ENCODE measurements at regions not wholly inside any gene's neighbourhood (a gene's known extent, or its start where the extent isn't known, plus 50 kb on each side); places are given as distances from the start of the nearest gene placed in this dataset.

DNA sequence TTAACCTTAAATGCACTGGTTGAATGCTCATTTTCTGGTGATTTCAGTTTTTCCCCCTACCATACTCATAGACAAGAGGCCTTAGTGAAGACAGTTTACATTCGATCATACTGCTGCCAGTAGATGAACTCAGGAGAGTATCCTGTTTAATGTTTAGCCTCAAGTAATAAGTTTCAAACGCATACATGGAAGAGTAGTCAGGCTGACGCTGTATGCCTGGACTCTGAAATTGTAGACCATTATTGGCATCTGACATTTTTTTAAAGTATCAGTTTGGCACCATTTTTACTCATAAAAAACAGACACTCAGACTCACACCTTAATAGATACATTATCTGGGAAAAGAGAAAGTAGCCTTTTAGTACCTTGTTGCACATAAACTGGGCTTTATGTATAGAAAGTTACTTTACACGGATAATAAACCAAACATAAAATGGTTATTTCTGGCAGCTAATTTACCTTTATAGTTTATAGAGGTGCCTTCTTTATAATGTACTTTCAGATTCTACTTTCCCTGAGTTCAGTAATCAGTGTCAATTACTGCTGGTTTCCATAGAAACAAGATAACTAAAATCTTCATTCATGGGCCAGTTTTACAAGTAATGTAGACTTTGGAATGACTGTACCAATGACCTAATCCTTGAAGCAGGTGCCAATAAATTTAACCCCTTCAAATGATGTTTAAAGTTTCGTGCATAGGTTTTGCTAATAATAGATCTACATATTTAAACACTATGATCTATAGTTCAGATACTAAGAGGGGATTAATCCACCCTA lies 183.8 kb upstream of the ITGA1 start:
- Histone ChIP-seq H3K27me3 (replicated peaks in 1 of 2; ENCODE audit: control insufficient read depth in 2 of 2, extremely low read depth in 1 of 2, insufficient read depth in 2 of 2, low read length in 1 of 2) (no peaks in the 10 kb centered on the region), H3K9me3 (no peaks in the 10 kb centered on the region), H3K36me3 (ENCODE audit: control insufficient read depth in 2 of 2, extremely low read depth in 1 of 2, insufficient read depth in 1 of 2, low read length in 1 of 2) (no peaks in the 10 kb centered on the region), H3K4me3 (ENCODE audit: control insufficient read depth in 1 of 2, extremely low read depth in 1 of 2, low read length in 1 of 2) (no peak overlapping the region), H3K4me1 (ENCODE audit: control insufficient read depth in 1 of 2, extremely low read depth in 1 of 2, insufficient read depth in 2 of 2, low read length in 2 of 2) (no peaks in the 10 kb centered on the region), H3K27ac (ENCODE audit: low read length) (no peak overlapping the region)
- ATAC-seq (replicated peaks in 1 of 4) (no peak), DNase-seq (no peak)
- POLR2A ChIA-PET = interaction anchor here in 1 of 2 donors (0.6 kb wide), 1 partner anchor 22 kb away, joined by 3 read pairs; no protein-coding TSS in a partner anchor
- no peaks in the 10 kb centered on the region for H3K4me1 Mint-ChIP-seq
- H3K27ac Mint-ChIP-seq = no peak overlapping the region
- CTCF ChIA-PET = interaction anchor here in 1 of 2 donors (0.5 to 0.6 kb wide), 2 partner anchors 20 to 352 kb away, joined by 3 to 4 read pairs; no protein-coding TSS in a partner anchor
- WGBS (ENCODE audit: insufficient coverage) = 86% methylated on average over 2 of the region's 5 CpGs
- H3K36me3 Mint-ChIP-seq = no peaks in the 10 kb centered on the region
- no peak overlapping the region for H3K4me3 Mint-ChIP-seq
- peaks cover 0 to 4% of the 10 kb centered on the region in 2 donors for H3K27me3 Mint-ChIP-seq
- no peaks in the 10 kb centered on the region for H3K9me3 Mint-ChIP-seq

DNA sequence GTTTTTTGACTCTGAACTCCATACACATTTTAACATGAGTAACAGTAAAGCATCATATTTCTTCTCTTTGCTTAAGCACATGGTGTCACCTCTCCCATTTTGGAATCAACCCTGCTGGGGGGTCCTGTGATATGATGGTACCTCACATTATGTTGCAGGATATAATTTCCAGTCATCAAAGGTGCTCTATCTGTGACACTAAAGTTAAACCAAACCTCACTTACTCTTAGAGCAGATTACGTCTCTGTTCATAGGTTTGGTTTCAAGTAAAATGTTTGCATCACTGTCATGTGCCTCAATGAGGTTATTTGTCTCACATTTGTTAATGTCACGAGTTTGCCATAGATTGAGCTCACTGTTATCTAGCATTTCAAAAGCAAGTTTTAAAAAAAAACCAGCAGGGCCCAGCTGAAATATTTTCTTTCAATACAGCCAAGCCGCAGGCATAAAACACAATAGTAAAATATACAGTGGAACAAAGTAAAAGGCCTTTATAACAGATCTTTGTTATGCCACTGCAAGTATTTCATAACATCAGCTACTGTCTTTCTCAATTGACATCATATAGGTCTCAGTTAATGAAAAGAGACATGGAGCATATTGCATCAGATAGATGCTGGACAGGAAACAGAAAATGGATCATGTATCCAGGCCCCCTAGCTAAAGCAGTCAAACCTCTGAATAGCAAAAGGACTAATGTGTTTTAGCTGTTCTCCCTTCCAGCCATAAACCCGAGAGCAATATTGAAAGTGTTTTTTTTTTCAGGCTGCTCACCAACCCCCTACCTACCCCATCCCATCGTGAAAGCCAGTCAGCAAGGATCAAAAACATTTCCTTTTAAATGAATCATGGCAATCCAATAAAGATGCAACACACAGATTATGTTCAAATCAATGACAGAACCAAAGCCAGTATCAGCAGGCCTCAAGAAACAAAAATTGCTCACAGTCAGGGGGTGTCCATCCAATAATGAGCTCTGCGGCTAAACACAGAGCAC lies 182.1 kb upstream of the ITGA1 start:
- Histone ChIP-seq H3K36me3 (ENCODE audit: control insufficient read depth in 2 of 2, extremely low read depth in 1 of 2, insufficient read depth in 1 of 2, low read length in 1 of 2) (no peaks in the 10 kb centered on the region), H3K4me3 (ENCODE audit: control insufficient read depth in 1 of 2, extremely low read depth in 1 of 2, low read length in 1 of 2) (no peak overlapping the region), H3K27ac (ENCODE audit: low read length) (no peak overlapping the region), H3K27me3 (replicated peaks in 1 of 2; ENCODE audit: control insufficient read depth in 2 of 2, extremely low read depth in 1 of 2, insufficient read depth in 2 of 2, low read length in 1 of 2) (no peaks in the 10 kb centered on the region), H3K4me1 (ENCODE audit: control insufficient read depth in 1 of 2, extremely low read depth in 1 of 2, insufficient read depth in 2 of 2, low read length in 2 of 2) (no peaks in the 10 kb centered on the region), H3K9me3 (no peaks in the 10 kb centered on the region)
- WGBS (ENCODE audit: insufficient coverage) = 62% methylated on average over 3 of the region's 6 CpGs
- Mint-ChIP-seq H3K4me3 (no peak overlapping the region), H3K27ac (no peak overlapping the region), H3K9me3 (no peaks in the 10 kb centered on the region), H3K27me3 (peaks cover 0 to 4% of the 10 kb centered on the region in 2 donors), H3K4me1 (no peaks in the 10 kb centered on the region), H3K36me3 (no peaks in the 10 kb centered on the region)
- CTCF ChIA-PET = interaction anchor here (0.6 to 1.0 kb wide), 2 partner anchors 50 to 1288 kb away, joined by 3 read pairs; no protein-coding TSS in a partner anchor
- DNase-seq = no peak
- POLR2A ChIA-PET = no interaction called here
- ATAC-seq (replicated peaks in 1 of 4) = no peak

DNA sequence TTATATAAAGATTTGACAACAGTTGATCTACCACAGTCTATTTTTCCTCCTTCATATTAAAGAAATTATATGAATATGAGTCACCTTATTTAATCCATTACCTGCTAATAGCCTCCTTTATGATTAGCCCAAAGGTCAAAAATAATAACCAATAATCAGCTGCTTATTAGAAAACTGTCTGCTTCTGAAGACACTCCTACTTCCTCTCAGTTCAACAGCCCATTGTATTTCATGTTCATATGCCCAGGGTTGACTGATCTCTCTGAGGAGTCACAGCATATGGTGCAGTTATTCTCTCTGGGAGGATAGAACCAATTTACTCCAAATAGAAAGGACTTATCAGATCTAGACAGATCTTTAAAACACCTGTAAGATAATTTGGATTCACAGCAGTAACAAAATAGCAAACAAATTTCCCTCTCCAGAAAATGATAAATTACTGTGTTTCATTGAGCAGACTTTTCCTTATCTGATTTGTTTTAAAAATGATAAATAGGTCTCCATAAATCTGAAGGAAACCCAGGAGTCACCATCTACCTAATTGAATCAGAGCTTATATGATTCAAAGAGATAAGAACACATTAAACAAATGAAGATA lies 180.4 kb upstream of the ITGA1 start:
- ATAC-seq (replicated peaks in 1 of 4) (no peak), DNase-seq (no peak)
- no peaks in the 10 kb centered on the region for H3K27me3 ChIP-seq (replicated peaks in 1 of 2; ENCODE audit: control insufficient read depth in 2 of 2, extremely low read depth in 1 of 2, insufficient read depth in 2 of 2, low read length in 1 of 2)
- no peak overlapping the region for H3K4me3 ChIP-seq (ENCODE audit: control insufficient read depth in 1 of 2, extremely low read depth in 1 of 2, low read length in 1 of 2)
- ChIA-PET CTCF (no interaction called here), POLR2A (no interaction called here)
- H3K4me3 Mint-ChIP-seq = no peak overlapping the region
- H3K27ac ChIP-seq (ENCODE audit: low read length) = no peak overlapping the region
- no peaks in the 10 kb centered on the region for H3K9me3 ChIP-seq
- H3K36me3 Mint-ChIP-seq = no peaks in the 10 kb centered on the region
- H3K9me3 Mint-ChIP-seq = no peaks in the 10 kb centered on the region
- H3K4me1 ChIP-seq (ENCODE audit: control insufficient read depth in 1 of 2, extremely low read depth in 1 of 2, insufficient read depth in 2 of 2, low read length in 2 of 2) = no peaks in the 10 kb centered on the region
- no peaks in the 10 kb centered on the region for H3K36me3 ChIP-seq (ENCODE audit: control insufficient read depth in 2 of 2, extremely low read depth in 1 of 2, insufficient read depth in 1 of 2, low read length in 1 of 2)
- no peak overlapping the region for H3K27ac Mint-ChIP-seq
- peaks cover 0 to 2% of the 10 kb centered on the region in 2 donors for H3K27me3 Mint-ChIP-seq
- no peaks in the 10 kb centered on the region for H3K4me1 Mint-ChIP-seq

DNA sequence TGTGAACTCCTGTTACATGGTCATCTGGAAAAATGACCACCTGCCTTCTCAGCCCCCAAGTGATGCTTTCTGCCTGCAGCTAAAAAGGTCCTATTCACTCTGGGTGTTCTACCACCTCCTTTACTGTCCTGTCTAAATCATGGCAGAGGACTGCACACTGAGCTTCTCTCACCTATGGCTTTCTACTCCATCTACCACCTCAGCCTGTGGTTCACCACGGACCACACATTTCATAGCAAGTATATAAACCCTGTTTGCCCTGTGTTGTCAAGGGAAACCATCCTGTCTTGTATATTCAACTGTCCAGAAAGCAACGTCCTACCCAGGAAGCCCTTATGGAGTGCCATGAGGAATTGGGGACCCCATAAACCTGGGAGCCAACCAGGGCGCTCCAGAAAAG lies 167.4 kb upstream of the ITGA1 start:
- ChIA-PET POLR2A (no interaction called here), CTCF (no interaction called here)
- Mint-ChIP-seq H3K27me3 (peaks cover 2 to 14% of the 10 kb centered on the region in 2 donors), H3K27ac (no peak overlapping the region), H3K4me1 (no peaks in the 10 kb centered on the region), H3K36me3 (no peaks in the 10 kb centered on the region), H3K9me3 (peaks cover 0 to 9% (median 6%) of the 10 kb centered on the region in 3 donors), H3K4me3 (no peak overlapping the region)
- Histone ChIP-seq H3K4me1 (ENCODE audit: control insufficient read depth in 1 of 2, extremely low read depth in 1 of 2, insufficient read depth in 2 of 2, low read length in 2 of 2) (no peaks in the 10 kb centered on the region), H3K4me3 (ENCODE audit: control insufficient read depth in 1 of 2, extremely low read depth in 1 of 2, low read length in 1 of 2) (no peak overlapping the region), H3K27me3 (replicated peaks in 1 of 2; ENCODE audit: control insufficient read depth in 2 of 2, extremely low read depth in 1 of 2, insufficient read depth in 2 of 2, low read length in 1 of 2) (no peaks in the 10 kb centered on the region), H3K27ac (ENCODE audit: low read length) (no peak overlapping the region), H3K36me3 (ENCODE audit: control insufficient read depth in 2 of 2, extremely low read depth in 1 of 2, insufficient read depth in 1 of 2, low read length in 1 of 2) (no peaks in the 10 kb centered on the region), H3K9me3 (no peaks in the 10 kb centered on the region)
- no peak for ATAC-seq (replicated peaks in 1 of 4)
- WGBS (ENCODE audit: insufficient coverage) = no CpG with 5 or more reads among the region's 3 CpGs
- no peak for DNase-seq

DNA sequence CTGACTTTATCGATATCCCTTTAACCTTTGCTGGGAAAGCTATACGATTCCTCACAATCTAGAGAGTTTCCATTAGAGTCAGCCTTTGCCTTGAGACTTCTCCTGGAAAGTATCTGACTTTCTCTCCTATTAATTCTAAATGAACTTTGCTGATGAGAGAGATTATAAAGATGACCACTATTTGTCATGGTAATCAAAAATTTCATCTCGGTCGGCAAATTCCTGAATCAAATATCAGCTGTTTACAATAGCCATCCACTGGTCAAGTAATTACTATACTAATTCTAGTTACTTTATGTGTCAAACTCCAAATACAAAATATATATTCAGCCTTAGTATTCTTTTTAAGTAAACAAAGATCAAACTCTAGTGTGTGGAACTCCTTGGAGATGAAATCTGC lies 164.4 kb upstream of the ITGA1 start:
- no peaks in the 10 kb centered on the region for H3K4me1 ChIP-seq (ENCODE audit: control insufficient read depth in 1 of 2, extremely low read depth in 1 of 2, insufficient read depth in 2 of 2, low read length in 2 of 2)
- WGBS (ENCODE audit: insufficient coverage) = 0% methylated on average over 1 of the region's 4 CpGs
- no peak for ATAC-seq (replicated peaks in 1 of 4)
- Mint-ChIP-seq H3K4me3 (no peak overlapping the region), H3K4me1 (no peaks in the 10 kb centered on the region), H3K27me3 (peaks cover 8 to 18% of the 10 kb centered on the region in 2 donors), H3K27ac (no peak overlapping the region), H3K36me3 (no peaks in the 10 kb centered on the region), H3K9me3 (peaks cover 0 to 6% (median 5%) of the 10 kb centered on the region in 3 donors)
- H3K27ac ChIP-seq (ENCODE audit: low read length) = no peak overlapping the region
- H3K27me3 ChIP-seq (replicated peaks in 1 of 2; ENCODE audit: control insufficient read depth in 2 of 2, extremely low read depth in 1 of 2, insufficient read depth in 2 of 2, low read length in 1 of 2) = no peaks in the 10 kb centered on the region
- H3K4me3 ChIP-seq (ENCODE audit: control insufficient read depth in 1 of 2, extremely low read depth in 1 of 2, low read length in 1 of 2) = no peak overlapping the region
- no peaks in the 10 kb centered on the region for H3K36me3 ChIP-seq (ENCODE audit: control insufficient read depth in 2 of 2, extremely low read depth in 1 of 2, insufficient read depth in 1 of 2, low read length in 1 of 2)
- no peak for DNase-seq
- POLR2A ChIA-PET = no interaction called here
- no peaks in the 10 kb centered on the region for H3K9me3 ChIP-seq
- CTCF ChIA-PET = no interaction called here

DNA sequence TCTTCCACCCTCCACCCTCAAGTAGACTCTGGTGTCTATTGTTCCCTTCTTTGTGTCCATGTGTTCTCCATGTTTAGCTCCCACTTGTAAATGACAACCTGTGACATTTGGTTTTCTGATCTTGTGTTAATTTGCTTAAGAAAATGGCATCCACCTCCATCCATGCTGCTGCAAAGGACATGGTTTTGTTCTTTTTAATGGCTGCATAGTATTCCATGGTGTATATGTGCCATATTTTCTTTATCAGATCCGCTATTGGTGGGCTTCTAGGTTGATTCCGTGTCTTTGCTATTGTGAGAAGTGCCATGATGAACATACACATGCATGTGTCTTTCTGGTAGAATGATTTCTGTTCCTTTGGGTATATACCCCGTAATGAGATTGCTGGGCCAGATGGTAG lies 163.4 kb upstream of the ITGA1 start:
- H3K27me3 ChIP-seq (replicated peaks in 1 of 2; ENCODE audit: control insufficient read depth in 2 of 2, extremely low read depth in 1 of 2, insufficient read depth in 2 of 2, low read length in 1 of 2) = no peaks in the 10 kb centered on the region
- H3K9me3 Mint-ChIP-seq = peaks cover 0 to 6% (median 5%) of the 10 kb centered on the region in 3 donors
- H3K9me3 ChIP-seq = no peaks in the 10 kb centered on the region
- no peak overlapping the region for H3K27ac Mint-ChIP-seq
- no peak overlapping the region for H3K4me3 Mint-ChIP-seq
- ChIA-PET POLR2A (no interaction called here), CTCF (interaction anchor here in 1 of 2 donors (0.6 kb wide), 1 partner anchor 117 kb away, joined by 3 read pairs; no protein-coding TSS in a partner anchor)
- peaks cover 8 to 18% of the 10 kb centered on the region in 2 donors for H3K27me3 Mint-ChIP-seq
- H3K27ac ChIP-seq (ENCODE audit: low read length) = no peak overlapping the region
- no CpG with 5 or more reads among the region's 3 CpGs for WGBS (ENCODE audit: insufficient coverage)
- no peaks in the 10 kb centered on the region for H3K36me3 ChIP-seq (ENCODE audit: control insufficient read depth in 2 of 2, extremely low read depth in 1 of 2, insufficient read depth in 1 of 2, low read length in 1 of 2)
- no peaks in the 10 kb centered on the region for H3K4me1 ChIP-seq (ENCODE audit: control insufficient read depth in 1 of 2, extremely low read depth in 1 of 2, insufficient read depth in 2 of 2, low read length in 2 of 2)
- ATAC-seq (replicated peaks in 1 of 4) (no peak), DNase-seq (no peak)
- no peaks in the 10 kb centered on the region for H3K4me1 Mint-ChIP-seq
- no peak overlapping the region for H3K4me3 ChIP-seq (ENCODE audit: control insufficient read depth in 1 of 2, extremely low read depth in 1 of 2, low read length in 1 of 2)
- no peaks in the 10 kb centered on the region for H3K36me3 Mint-ChIP-seq

Data from T-cell (primary cell).